GM18519 (cell line): ENCODE measurements at regions not wholly inside any gene's neighbourhood (a gene's known extent, or its start where the extent isn't known, plus 50 kb on each side); places are given as distances from the start of the nearest gene placed in this dataset.
"Not testable (repeated sequence)": the region's sequence is repeated elsewhere in the genome, so short reads cannot be mapped to it uniquely, and the experiment has no call there.

Experiments
- ATAC-seq: cut with Tn5 transposase; IDR thresholded peaks from one replicate; pipeline ENCODE4 v1.9.1; 2021; ENCODE audit warnings: mild to moderate bottlenecking, moderate library complexity; ENCODE audit not compliant: unreplicated experiment, low FRiP score

DNA sequence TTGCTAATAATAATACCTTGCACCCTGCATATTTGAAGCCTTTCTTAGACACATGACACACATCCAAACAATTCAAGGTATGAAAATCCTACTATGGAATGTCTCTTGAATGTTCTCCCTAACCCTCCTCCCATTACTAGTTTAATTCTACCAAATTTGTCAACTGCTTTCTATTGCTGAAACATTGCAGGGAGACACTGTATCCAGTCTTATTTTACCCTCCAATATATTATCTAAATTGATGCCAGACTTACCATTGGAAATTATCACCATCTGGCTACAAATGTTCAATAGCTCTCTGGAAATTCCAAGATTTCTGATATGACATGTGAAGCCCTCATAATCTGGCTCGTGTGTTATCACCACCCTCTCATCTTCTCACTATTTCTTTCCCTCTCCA, 1027.3 kb upstream of the CITED2 start:
- no peak for ATAC-seq

- ATAC-seq: no peak
Observed at GRCh38 chr6:140398076-140398475, 1023.6 kb upstream of the CITED2 start.

DNA sequence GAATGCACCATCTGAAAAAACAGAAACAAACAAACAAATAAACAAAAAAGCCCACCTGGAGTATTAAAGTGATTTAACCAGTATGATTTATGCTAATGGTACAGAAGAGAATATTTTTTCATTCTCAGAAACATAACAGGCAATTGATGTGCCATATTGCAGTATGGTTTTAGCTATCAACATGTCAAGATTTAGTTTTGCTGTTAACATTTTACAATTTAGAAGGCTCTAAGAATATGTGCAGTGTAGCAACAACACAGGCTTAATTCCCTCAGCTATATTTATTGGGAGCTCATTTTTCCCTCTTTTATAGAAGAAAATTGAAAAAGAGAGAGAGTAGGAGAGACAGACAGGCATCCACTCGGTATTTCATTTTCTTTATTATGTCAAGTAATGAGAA, 1022.7 kb upstream of the CITED2 start:
- ATAC-seq: no peak

DNA sequence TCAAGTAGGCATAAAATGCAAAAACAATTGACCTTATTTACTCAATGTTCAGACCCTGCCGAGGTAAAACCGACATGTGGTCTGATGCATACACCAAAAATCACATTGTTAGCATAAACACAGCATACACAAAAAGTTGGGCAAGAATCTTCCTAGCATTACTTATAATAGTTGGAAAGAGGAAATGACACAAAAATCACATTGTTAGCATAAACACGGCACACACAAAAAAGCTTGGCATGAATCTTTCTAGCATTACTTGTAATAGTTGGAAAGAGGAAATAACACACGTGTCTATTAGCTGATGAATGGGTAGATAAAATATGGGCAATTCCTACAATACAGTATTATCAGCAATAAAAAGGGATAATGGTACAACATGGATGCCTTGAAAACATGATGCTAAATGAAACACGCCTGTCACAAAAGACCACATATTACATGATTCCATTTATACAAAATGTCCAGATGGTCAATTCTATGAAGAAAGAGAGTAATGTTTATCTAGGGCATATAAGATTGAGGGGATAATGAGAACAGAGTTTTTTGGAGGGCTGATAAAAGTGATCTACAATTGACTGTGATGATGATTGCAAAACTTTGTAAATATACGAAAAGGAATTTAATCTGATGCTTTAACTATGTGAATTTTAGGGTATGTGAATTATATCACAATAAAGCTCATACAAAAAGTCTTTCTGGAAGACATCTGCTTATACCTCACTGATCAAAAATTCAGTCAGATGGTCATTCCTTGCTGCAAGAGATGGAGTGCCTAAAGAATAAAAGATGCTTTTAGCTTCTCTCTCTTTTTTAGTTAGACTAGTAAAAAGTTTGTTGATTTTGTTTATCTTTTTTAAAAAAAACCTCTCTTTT, 1019.5 kb upstream of the CITED2 start:
- ATAC-seq: no peak

DNA sequence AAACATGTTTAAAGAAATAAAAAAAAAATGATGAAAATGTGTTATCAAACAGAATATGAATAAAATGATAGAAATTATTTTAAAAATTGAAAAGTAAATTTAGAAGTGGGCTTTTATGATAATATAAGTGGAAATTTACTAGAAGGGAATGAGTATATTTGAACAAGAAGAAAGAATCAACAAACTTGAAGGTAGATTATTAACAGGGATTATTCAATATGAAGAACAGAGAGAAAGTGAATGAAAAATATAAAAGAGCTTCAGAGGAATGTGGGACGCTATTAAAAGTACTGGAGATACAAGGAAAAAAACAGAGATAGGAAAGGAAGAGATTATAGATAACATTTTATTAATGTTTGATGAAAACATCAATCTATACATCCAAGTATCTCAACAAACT, 1014.4 kb upstream of the CITED2 start:
- ATAC-seq: no peak

GRCh38 chr6:140388192-140388802, 1013.8 kb upstream of the CITED2 start:
- ATAC-seq: no peak

DNA sequence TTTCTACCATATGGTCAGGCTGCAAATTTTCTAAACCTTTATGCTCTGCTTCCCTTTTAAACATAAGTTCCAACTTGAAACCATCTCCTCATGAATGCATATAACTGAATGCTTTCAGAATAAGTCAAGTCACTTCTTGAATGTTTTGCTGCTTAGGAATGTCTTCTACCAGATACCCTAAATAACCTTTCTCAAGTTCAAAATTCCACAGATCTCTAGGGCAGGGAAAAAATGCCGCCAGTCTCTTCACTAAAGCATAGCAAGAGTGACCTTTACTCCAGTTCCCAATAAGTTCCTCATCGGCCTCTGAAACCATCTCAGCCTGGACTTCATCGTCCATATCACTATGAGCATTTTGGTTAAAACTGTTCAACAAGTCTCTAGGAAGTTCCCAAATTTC, 1011.2 kb upstream of the CITED2 start:
- no peak for ATAC-seq

GRCh38 chr6:140382355-140382754, 1007.9 kb upstream of the CITED2 start:
- ATAC-seq: no peak

- ATAC-seq: no peak
Observed at GRCh38 chr6:140380427-140381218, 1006.2 kb upstream of the CITED2 start.

GRCh38 chr6:140379919-140380318, 1005.5 kb upstream of the CITED2 start:
- ATAC-seq: no peak

- ATAC-seq: no peak
Observed at GRCh38 chr6:140376209-140376608, 1001.8 kb upstream of the CITED2 start.

DNA sequence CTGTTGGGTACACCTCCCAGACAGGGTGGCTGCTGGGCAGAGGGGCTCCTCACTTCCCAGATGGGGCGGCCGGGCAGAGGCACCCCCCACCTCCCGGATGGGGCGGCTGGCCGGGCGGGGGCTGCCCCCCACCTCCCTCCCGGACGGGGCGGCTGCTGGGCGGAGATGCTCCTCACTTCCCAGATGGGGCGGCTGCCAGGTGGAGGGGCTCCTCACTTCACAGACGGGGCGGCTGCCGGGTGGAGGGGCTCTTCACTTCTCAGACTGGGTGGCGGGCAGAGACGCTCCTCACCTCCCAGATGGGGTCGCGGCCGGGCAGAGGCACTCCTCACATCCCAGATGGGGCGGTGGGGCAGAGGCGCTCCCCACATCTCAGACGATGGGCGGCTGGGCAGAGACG, 999.3 kb upstream of the CITED2 start:
- not testable (repeated sequence) for ATAC-seq

DNA sequence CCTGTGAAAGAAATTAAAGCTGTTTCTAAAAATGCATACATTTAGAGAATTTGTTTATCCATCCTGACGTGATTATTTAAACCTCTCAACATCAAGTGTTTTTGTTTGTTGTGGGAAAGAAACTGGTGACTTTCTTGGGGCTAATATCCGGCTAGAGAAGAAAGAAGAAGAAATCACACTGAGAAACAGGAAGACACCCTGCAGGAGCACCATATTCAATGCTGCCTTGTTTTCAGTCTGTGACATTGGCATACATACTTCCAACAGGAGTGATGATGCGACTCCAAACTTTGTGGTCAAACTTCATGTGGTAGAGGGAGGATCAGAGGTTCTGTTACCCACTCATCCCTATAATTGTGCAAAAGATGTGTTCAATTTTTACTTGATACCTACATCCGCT, 997.6 kb upstream of the CITED2 start:
- ATAC-seq: no peak

DNA sequence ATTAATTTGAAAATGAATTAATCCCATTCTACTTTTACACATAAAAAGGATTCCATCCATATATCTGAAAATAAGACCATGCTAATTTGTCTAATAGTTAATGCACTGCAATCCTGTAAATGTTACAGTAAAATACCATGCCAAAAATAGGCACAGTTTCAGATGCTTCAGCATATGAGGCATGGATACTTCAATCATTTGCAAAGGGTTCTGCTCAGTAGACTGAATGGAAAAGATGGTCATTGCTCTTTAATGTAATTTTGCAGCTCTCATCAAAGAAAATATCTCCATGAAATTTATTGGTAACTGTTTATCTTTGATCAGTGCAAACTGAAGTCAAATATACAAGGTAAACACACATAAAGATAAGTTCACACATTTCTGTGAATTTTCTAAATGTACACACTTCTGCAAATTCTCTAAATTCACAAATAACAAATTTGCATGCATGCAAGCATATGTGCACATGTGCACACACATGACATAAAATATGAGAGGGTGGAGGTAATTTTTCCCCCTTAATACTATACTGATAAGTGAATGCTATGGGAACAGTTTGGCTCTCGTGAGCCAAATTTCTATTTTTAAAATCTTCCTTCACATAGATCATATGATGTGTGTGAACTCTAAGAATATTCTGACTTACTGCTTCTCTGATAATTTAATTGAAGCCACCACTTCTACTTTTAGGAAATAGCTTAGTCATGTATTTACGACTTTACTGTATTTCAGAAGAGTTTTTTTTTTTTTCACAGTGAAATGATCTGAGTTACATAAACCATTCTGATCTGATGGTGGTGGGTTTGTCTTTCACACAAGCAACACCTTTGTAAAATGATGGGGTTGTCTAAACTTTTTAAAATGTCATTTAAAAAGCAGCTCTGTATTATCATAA, 996.8 kb upstream of the CITED2 start:
- no peak for ATAC-seq

DNA sequence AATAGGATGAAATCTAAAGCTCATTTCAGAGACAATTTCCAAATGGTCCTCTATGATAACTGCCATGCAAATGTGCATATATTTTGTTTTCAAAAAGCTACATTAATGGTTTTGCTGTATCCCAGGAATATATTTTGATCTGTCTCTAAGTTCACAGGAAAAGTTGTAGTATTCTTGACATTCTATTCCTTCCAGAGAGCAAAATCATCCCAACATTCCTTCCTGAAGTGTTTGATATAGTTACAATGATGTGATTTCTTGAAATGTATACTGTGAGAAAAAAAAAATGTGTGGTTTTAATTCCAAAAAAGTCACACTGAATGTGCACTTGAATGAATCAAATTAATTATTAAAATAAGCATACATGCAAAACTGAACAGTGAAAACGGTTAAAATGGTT, 996.0 kb upstream of the CITED2 start:
- no peak for ATAC-seq

- no peak for ATAC-seq
Observed at GRCh38 chr6:140366991-140367390, 992.5 kb upstream of the CITED2 start.

DNA sequence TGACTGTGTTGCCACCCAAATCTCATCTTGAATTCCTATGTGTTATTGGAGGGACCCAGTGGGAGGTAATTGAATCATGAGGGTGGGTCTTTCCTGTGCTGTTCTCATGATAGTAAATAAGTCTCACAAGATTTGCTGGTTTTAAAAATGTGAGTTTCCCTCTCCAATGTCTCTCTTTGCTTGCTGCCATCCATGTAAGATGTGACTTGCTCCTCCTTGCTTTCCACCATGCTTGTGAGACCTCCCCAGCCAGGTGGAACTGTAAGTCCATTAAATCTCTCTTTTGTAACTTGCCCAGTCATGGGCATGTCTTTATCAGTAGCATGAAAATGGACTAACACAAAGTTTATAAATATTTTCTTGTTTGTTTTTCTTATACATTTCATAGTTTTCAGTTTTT, 990.5 kb upstream of the CITED2 start:
- ATAC-seq: no peak

DNA sequence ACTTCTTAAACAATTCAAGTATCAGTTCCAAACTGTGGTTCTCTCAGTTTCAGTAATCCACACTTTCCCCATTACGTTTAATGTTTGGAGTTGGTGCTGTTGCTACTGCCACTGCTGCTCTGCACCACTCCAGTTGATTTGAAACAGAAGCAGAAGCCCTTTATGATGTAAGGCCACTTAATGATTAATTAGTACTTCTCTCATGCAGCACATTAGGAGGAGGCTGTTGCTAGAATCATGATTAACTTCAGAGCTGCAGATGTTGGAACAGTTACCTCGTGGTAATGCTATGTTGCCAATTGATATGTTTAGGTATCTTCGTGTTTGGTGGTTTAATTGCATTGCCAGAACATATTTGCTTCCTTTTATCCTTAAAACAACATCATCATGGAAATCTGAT, 986.2 kb upstream of the CITED2 start:
- no peak for ATAC-seq

DNA sequence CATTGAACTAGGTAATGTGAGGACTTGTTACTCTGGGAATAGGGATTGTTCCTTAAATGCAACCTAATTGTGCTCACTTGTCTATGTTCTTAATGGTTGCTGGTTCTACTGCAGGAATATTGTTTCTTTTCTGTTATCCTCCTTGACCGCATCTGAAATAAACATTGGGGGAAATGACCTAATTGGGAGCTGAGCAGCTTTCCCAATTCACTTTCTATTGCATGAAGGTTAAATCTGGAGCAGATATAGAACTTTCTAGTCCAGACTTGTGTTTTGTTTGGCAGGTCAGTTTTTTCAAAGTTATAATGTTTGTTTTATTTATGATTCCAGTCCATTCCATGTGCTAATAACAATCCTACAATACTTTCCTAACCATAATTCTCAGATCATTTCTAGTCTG, 981.0 kb upstream of the CITED2 start:
- ATAC-seq: no peak

- no peak for ATAC-seq
Observed at GRCh38 chr6:140354296-140354695, 979.8 kb upstream of the CITED2 start.
